Inferior parietal cortex (tissue), 1 donor: ENCODE measurements at regions not wholly inside any gene's neighbourhood (a gene's known extent, or its start where the extent isn't known, plus 50 kb on each side); places are given as distances from the start of the nearest gene placed in this dataset.
"Not testable (repeated sequence)": the region's sequence is repeated elsewhere in the genome, so short reads cannot be mapped to it uniquely, and the experiment has no call there.

Experiments used
- DNase-seq: peaks from one replicate; pipeline ENCODE4 v3.0.0-alpha.2; 2016; ENCODE audit errors: extremely low spot score

DNA sequence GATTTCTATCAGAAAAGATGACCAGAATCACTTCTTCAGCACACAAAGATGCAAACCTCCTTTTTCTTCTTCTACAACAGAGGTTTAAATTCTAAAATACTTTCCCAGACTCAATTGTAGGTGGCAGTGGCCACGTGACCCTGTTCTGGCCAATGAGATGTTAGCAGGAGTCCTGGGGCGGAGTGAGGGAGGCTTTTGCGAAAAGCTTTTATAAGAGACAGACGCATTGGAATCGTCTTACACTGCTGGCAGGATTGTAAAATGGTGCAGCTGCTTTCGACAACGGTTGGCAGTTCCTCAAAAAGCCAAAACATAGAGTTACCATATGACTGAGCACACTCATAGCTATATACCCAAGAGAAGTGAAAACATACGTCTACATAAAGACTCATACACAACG lies 87.0 kb upstream of the MAGI3 start:
- DNase-seq = no peak

DNA sequence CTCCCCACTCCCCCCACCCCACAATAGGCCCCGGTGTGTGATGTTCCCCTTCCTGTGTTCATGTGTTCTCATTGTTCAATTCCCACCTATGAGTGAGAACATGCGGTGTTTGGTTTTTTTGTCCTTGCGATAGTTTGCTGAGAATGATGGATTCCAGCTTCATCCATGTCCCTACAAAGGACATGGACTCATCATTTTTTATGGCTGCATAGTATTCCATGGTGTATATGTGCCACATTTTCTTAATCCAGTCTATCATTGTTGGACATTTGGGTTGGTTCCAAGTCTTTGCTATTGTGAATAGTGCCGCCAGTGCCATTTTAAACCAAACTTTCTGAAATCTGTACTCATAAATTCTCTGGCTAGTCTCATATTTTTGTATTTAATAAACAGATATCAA lies 85.3 kb upstream of the MAGI3 start:
- DNase-seq = not testable (repeated sequence)

DNA sequence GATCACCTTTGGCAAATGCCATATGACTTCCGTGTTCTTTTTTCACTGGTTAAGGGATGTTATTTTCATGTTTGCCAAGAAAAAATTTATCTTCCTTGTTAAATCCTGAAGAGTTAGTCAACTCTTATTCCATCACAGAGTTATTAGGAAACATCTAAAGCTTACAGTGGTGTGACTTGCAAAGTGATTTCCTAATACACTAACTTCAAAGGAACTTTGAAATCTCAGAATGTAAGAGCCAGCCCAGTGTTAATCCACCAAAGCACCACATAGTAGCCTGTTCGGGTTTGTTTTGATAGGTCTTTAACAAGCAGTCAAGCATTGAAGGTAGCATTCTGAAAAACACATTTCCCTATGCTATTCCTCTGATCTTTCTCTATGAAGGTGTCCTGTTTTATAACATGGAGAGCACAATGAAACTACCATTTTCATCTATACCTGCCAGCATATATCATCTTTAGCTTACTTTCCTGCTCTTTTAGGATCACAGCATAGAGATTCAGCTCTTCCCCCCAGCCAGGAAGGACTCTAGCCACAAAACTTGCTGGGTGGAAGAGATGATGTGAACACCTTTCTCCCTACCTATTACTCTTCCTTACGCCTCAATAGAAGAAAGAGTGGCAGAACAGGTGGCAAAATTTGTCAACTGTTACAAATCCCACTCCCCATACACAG lies 82.4 kb upstream of the MAGI3 start:
- DNase-seq = no peak

DNA sequence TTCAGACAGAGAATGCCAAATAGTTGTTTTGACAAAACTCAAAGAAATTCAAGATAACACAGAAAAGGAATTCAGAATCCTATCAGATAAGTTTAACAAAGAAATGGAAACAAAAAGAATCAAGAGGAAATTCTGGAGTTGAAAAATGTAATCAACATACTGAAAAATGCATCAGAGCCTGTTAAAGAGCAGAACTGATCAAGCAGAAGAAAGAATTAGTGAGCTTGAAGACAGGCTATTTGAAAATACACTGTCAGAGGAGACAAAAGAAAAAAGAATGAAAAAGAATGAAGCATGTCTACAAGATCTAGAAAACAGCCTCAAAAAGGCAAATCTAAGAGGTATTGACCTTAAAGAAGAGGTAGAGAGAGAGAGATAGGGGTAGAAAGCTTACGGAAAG lies 77.7 kb upstream of the MAGI3 start:
- DNase-seq = not testable (repeated sequence)

DNA sequence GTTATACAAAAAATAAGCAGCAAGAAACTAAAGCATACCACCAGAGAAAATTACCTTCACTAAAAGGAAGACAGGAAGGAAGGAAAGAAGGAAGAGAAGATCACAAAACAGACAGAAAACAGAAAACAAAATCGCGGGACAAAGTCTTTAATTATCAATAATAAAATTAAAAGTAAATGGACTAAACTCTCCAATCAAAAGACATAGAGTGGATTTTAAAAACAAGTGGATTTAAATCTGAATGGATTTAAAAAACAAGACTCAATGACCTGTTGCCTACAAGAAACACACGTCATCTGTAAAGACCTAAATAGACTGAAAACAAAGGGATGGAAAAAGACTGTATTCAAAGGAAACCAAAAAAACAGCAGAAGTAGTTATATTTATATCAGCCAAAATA lies 75.7 kb upstream of the MAGI3 start:
- no peak for DNase-seq

DNA sequence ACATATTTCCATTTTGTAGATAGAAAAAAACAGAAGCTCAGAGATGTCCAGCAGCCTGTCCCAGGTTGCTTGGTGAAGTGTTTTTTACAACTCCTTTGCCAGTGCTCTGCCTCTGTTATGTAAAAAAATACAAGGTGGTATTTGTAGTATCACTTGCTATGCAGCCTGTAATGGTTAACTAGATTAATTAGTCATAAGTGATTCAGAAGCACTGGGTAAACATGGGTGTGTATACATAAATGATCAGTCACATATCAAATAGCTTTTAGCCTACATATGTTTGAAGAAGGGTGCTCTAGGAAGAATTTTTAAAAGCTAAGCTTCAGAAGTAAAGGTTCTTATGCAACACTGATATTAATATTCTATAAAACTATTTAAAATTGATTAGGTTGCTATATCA lies 70.0 kb upstream of the MAGI3 start:
- no peak for DNase-seq

DNA sequence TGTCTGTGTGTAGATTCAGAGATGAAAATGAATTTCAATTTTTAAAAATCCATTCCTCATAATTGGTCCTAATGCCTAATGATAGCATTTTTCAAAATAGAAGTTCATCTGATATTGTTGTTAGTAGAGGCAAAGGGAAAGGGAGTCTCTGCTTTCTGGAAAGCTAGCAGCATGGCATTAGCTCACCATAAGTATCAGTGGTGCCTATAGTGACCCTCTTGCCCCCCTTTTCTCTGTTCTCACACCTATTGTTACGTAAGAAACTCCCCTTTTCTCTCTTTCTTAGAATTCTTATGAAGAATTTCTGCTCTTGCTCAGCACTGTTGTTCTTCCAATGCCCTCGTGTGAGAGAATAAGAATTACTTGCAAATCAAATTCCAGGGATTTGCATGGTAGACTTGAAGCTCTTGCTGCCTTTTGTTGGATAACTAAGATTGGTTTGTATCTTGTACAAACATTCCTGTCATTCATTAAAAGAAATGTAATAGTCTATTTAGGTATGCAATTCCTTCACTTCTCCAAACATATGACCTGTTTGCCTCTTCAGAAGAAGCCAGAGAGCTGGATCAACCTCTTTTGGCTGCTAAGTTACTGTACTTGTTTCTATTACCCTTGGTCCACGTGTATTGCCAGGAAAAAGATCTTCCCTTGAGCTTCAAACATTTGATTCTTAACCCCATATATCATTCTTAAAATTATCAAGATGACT lies 69.2 kb upstream of the MAGI3 start:
- no peak for DNase-seq

DNA sequence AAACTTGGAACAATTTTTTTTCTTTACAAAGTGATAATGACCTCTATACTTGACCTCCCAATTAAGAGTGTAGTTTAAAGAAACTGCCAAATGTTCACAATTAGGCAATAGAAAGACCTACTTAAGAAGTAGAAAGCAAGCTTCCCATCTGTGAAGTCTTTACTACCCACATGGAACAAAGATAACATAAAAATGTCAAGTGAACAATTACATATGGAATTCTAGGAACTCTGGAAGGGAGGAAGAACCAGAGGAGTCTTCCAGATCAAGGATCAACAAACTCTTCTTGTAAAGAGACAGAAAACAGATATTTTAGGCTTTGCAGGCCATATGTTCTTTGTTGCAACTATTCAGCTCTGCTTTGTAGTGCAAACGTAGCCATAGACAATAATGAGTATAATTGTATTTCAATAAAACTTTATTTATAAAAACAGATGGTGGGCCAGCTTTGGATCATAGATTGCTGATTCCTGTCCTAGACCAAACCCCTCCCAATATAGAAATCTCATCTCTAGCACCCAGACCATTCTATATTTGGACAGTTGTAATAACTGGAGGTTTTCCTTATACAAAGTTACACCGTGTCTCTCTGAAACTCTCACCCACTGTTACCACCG lies 68.4 kb upstream of the MAGI3 start:
- no peak for DNase-seq

DNA sequence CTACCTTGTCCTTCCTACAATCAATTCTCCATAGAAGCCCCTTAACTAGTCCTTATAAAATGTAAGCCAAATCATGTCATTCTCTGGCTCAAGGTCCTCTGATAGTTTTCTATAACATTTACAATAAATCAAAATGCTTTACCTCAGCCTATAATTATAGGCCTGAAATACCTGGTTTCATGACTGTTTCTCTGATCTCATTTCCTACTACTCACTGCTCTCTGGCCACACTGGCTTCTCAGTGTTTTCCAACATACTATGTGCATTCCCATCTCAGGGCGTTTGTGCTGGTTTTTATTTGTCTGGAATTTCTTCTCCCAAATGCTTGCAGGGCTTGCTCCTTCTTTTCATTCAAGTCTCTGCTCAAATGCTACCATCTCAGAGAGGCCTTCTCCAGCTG lies 67.9 kb upstream of the MAGI3 start:
- no peak for DNase-seq

DNA sequence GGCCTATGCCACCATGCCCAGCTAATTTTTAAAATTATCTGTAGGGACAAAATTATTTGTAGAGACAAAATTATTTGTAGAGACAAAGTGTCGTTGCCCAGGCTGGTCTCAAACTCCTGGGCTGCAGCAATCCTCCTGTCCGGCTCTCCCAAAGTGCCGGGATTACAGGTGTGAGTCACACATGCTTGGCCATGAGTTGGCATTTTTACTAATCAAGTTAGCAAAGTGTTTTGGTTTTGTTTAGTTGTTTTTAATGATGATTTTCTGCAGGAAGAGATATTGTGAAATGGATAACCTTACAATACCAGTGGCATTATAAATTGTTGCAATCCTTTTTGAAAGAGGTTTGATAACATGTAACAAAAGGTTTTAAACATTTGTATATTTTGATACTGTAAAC lies 65.3 kb upstream of the MAGI3 start:
- no peak for DNase-seq

DNA sequence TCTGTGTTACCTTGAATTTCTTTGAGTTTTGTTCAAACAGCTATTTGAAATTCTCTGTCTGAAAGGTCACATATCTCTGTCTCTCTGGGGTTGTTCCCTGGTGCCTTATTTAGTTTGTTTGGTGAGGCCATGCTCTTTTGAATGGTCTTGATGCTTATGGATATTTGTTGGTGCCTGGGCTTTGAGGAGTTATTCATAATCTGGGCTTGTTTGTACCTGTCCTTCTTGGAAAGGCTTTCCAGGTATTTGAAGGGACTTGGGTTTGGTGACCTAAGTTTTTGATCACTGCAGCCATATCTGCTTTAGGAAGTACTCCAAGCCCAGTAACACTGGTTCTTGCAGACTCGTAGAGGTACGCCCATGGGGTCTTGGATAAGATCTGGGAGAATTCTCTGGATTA lies 63.3 kb upstream of the MAGI3 start:
- no peak for DNase-seq

DNA sequence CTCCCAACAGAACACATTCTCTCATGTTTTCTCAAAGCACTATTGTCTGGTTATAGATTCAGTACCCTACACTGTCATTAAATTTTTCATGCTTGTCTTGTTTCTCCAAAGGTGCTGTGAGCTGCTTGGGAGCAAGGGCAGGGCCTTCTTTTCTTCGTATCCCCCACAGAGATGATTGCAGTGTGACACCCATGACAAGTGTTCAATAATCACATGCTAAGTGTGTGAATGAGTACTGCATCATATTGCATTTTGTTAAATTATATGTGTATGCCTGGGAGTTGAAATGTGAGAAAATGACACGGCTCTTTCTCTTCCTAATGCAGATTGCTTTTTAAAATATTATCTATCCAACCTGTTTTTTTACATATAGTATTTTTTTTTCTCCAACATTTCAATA lies 57.3 kb upstream of the MAGI3 start:
- DNase-seq = no peak

DNA sequence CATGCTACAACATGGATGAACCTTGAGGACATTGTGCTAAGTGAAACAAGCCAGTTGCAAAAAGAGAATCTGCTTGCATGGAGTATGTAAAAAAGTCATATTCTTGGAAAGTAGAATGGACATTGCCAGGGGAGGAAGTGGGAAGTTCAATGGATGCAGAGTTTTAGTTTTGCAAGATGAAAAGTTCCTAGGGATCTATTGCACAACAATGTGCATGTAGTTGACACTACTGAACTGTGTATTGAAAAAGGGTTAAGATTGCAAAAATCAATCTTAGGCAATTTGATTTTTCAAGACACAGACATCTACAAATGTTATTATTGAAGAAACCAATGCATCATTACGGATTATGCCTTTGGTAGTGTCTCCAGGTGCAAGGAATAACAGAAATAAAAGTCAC lies 50.3 kb upstream of the MAGI3 start:
- DNase-seq = no peak
